EL (cell line): ENCODE measurements at regions not wholly inside any gene's neighbourhood (a gene's known extent, or its start where the extent isn't known, plus 50 kb on each side); places are given as distances from the start of the nearest gene placed in this dataset.

ENCODE experiments used
- DNase-seq: peaks from one replicate; pipeline ENCODE4 v3.0.0-alpha.2; 2016

DNA sequence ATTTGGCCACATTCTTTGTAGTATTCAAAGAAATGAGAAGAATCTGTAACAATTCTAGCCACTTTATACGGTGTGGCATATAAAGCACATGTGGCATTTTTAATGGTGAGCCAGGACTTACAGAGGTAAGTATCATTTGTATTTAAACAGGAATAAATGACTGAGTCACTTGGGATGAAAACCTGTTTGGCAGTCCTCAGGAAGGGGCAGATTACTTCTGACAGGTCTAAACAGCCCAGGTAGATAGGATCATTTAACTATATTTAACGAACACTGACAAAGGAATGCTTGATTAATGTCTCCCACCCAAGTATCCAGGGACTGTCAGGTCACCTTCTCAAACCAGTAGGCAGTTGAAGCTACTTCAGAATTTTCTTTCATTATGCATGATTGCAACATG lies 241.5 kb upstream of the SATB1 start:
- no peak for DNase-seq

DNA sequence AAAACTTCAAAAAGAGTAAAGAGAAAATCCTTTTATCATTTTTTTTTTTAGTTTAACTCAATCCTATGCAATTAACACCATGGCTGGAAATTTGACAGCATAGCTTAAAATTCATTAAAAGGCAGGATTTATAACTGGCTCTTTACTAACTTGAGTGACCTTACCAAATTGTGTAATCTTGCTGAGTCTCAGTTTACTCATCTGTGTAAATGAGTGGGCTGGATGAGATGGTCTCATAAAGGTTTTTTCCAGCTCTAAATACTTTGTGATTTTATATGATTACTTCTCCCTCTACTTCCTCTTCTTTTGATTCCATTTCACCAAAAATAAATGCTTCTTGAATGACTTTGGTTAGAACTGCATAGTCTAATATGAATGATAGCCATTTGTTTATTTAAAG lies 234.9 kb upstream of the SATB1 start:
- no peak for DNase-seq

DNA sequence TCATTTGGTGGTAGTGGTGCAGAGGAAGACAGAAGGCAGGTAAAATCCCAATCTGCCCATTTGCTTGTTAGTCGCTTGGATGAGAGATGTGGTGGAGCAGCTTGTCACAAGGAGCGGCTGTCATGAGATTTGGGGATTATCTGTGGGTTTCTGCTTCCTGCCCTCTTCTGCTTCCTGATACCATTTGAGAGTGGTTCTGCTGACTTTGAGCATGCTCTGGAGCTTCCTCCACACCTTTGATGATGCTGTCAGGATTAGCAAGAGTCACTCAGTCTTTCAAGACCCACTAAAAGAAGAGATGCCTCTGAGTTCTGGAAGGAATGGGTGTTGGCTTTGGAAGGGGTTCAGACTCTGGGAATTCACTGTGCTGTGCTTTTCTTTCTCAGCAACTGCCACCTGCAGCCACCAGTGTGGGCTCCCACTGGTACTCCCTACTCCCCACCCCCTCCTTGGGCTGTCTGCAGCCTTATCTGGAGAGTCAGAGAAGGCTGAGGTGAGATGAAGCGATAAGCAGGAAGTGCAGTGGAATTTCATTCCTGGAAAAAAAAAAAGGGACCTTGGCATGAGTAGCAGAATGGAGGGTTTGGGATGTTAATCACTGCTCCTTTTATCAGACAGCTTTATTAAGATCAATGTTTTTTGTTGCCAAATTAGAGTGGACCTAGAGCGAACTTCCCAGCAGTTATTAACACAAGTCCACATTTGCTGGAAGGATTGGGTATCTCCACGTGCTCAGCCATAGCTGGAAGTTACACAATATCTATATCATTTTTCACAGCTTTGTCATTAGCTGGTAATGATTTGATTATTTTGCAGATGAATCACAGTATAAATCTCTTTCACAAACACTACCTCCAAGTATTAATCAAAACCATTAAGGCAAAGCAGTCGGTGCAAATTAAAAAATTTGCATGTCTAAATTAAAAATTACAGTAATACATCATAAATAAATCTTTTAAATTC lies 233.0 kb upstream of the SATB1 start:
- DNase-seq, result no peak

DNA sequence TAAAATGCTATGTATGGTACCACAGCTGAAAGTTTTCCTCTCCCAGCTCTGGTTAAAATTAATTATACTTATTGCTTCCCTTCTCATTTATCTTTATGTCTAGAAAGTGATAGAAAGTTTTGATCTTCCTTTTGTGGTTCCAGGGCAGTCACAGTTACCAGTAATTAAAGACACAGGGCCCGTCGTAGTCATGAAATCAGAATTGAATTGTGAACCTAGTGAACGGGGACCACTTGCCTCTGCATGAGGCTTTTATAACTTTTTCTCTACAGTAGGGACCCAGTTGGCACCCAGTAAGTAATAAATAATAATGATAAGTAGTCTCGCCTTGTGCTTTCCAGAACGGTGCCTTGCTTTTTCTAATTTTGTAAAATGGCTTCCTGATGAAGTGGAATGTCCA lies 231.7 kb upstream of the SATB1 start:
- no peak for DNase-seq

DNA sequence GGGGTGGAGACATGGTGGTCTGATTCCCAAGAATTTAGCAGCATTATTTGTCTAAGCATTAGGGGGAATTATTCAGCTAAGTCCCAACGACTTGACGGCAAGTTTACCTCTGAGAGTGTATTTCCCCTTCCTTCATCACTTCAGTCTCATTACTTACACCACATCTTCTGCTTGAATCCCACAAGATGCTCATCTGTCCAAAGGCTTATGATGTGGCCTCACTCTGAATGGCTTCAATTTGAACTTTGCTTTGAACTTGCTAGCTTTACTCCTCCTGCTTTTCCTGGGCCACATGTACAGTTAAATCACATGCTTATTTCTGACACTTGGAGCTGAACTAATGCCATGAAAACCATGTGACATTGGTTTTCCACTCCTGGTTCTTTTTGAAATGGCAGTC lies 231.3 kb upstream of the SATB1 start:
- no peak for DNase-seq

DNA sequence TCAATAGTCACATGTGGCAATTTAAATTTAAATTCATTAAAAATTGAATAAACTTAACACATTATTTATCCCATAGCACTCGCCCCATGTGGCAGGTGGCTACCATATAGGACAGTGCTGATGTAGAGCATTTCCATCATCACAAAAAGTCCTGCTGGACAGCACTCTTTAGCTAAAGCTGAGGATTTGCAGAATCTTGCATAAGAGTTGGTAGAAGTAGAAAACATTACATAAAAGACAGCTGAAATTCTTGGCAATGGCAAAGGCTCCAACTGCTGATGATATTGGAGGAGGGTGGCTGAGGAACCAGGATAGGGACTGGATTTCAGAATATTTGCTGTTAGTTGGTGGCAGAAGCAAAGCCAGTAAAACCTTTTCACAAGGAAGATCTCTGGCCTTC lies 230.7 kb upstream of the SATB1 start:
- no peak for DNase-seq

DNA sequence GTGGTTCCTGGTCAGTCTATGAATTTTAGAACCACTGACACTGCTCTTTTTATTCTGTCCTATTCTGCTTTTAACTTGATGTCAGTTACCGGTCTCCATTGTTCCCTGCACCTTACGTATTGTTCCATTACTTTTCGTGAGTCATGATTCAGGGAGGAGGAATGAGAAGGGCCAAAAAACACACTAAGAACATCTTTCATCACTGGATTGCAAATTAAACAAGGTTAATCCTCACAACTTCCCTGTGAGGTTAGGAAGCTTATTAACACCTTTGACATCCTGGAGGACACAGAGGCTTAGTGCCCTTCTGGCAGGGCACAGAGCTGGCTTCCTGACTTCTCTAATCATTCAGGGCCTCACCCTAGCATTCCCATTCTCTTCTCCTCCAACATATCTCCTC lies 227.6 kb upstream of the SATB1 start:
- DNase-seq, result no peak

DNA sequence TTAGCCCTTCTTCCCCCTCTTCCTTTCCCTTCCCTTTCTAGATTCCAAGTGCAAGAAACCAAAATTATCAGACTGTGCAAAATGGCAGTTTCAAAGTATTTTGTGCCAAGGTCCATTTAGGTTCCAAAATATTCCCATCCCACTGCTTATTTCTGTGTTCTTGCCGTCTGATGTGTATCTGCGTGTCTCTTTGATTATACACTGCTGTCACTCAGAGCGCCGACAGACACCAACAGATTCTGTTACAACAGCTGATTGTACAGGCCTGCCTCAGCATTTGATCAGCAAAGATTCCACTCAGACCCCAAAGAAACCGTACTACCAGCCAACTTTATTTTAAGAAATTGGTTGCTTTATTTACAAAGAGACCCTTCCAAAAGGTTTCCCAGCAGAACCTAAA lies 225.6 kb upstream of the SATB1 start:
- DNase-seq, result no peak

DNA sequence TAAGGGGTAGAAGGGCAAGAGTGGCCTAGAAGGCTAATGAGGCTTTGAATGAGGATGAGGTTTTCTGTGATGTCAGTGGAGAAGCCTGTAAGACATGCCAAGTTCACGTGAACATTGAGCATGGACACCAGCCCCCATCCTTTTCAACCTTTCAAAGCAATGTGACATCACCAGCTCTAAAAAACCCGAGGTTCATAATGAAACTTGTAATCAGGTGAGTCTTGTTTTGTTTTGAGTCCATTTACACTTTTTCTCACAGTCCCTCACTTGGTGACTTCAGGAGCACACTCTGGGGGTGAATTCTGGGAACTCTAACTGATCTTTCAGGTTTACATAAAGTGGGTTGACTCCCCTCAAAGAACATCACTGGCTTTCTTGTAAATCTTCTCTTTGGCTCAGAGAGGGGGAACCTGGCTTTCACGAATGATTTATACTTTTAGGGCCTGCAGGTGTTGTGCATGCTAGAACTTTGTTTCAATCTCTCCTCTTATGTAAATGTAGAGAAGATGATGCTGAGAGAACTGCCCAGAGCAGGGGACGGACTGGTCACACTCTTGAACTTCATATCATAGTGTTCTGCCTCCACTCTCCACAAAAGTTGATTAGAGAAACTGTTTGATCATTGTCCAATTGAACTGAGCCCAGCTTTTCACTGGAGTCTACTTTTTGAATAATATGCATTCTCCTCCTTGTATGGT lies 224.7 kb upstream of the SATB1 start:
- no peak for DNase-seq

DNA sequence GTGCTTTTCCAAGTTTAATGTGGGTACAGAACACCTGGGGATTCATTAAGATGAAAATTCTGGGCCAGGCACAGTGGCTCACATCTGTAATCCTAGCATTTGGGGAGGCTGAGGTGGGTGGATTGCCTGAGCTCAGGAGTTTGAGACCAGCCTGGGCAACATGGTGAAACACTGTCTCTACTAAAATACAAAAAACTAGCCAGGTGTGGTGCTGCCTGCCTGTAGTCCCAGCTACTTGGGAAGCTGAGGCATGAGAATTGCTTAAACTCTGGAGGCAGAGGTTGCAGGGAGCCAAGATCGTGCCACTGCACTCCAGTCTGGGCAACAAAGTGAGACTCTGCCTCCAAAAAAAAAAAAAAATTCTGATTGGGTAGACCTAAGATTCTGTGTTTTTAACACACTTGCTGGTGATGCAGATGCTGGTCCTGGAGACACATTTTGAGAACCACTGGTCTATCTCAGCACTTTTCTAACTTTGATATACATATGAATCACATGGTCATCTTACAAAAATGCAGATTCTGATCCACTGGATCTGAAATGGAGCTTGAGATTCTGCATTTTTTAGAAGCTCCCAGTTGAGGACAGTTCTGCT lies 223.8 kb upstream of the SATB1 start:
- no peak for DNase-seq

DNA sequence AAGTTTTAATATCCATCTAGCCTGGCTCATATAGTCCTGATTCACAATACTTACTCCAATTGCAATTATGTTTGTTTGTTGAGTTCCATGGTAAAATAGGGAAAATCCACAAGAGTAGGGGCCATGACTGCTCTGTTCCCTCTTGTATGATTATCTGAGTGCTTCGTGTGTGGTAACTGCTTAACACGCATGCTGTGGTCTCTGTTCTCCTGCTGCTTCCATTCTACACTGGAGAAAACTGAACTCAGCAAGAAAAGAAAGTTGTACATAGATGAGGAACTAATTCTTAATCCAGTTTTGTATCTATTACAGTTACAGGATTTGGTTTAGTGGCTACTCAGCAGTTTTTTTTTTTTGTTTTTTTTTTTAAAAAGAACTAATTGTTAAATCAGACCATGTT lies 223.0 kb upstream of the SATB1 start:
- no peak for DNase-seq

DNA sequence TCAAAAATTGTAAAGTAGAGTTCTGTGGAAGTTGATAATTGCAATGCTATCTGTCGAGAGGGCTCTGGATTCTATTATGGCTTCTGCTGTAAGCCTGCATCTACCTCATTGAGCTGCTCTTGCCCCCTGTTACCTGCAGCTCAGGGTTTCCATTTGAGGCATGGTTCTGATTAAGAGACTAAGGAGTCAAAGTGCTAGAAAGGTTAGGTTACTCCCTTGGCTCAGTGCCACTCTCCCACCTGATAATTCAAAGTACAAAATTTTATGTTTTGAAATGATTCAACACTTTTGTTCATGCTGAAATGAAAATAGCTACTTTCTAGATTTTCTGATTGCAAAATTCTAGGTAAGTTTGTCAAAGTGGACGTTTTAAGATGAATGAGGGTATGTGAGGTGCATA lies 220.5 kb upstream of the SATB1 start:
- no peak for DNase-seq

DNA sequence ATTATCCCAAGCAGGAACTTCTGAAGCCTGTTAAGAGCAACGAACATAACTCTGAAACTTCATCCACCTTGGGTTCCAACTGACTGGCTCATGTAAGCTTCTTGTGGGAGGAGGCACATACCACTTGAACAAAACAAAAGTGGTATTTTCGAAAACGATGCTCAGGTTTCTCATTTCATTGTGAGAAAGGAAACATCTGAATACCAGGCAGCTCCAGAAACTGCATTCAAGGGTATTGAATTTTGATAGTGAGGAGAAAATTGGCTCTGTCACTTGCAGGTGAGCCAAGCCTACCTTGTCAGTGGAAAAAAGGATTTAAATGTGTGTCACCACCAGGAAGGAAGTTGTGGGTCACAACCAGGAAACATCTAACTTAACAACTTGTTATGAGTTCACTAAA lies 218.1 kb upstream of the SATB1 start:
- no peak for DNase-seq

DNA sequence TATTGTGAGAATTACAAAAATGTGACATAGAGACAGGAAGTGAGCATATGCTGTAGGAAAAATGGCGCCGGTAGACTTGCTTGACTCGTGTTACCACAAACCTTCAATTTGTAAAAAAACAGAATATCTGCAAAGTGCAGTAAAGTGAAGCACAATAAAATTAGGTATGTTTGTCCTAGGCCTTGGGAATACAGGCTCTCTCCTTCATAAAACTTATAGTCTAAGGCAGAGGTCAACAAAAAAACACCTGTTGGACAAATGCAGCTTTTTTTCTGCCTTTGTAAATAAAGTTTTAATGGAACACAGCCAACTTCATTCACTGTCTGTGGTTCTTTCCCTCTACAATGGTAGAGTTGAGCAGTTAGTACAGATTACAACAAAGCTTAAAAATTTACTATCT lies 216.8 kb upstream of the SATB1 start:
- no peak for DNase-seq

DNA sequence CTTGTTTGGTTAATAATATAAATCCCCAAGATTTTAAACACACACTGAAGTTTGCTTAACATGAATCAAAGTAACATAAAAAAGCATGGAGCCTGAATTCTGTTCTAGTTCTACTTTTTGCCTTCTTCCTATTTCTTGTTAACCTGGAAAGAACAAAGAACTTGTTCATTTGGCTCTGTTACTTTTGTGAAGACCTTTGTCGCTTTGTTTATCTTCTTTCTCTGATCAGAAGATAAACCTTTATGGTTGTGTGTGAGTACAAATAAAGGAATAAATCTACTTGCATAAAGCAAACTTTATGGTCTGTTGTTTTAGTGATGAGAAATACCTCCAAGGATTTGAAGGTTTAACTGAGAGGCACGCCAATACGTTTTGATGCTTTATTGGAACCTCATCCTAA lies 210.1 kb upstream of the SATB1 start:
- no peak for DNase-seq

DNA sequence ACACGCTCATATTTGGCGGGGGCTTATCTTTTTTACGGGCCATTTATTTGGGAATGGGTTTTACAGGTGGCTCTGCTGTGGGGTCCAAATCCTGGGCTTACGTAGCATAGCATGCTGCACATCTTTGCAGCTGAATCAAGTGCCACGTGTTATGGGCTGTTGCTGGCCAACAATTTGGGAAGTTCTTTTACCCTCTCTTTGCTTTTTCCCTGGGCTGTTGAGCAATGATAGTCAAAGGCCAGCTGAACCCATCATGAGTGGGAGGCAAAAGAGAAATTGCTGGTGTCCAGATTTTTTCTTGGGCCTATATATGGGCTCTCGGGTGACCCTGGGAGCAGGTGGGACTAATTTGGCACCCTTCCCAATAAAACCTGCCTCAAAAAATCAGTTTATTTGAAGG lies 209.3 kb upstream of the SATB1 start:
- no peak for DNase-seq

DNA sequence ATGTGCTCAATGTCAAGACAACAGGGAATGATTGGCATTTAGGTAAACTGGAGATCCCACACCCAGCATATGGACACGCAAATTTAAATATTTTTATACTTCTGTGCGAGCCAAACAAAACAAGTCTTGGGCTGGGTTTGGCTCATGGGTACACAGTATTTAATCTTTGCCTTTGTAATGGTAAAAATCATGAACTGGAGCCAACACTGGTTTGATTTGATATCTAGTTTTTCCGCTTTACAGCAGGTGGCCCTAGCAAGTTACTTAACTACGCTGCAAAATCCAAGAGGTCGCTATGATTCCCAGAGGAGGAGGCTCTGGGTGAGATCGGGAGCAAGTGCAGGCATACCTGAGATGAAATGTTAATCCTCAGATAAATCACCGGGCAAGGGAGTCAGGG lies 207.9 kb upstream of the SATB1 start:
- DNase-seq, result no peak

DNA sequence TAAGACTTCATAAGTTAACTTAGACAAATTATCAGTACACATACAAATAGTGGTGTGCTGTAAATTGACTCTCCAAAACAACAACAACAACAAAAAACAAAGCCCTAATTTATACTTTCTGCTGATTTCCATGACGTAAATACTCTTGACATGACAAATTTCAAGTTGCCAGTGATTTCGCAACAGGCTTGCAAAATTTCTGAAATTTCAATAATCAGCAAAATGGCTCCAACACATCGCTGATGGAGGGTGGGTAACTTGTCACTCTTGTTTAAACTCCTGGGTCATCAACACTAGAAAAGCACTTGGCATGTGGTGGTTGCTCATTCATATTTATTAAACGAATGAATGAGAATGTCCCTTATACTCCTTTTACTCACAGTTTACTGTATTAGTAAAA lies 205.2 kb upstream of the SATB1 start:
- no peak for DNase-seq

DNA sequence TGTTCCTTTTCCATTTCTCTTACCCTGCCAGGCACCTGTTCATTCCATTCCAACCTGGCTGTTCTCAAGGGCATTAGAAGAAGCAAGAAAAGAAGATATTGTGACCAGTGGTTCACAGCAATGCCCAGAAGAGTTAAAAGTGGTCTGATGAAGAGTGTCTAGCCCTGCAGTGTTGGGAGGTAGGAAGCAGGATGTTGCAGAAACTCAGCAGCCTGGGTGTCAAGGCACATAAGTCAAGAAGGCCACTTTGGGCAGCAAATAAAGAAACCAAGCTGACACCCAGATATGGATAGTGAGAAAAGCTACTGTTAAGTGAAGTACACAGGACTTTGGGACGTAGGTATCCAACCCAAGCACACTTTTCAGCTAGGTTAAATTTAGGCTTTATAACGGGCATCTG lies 199.9 kb upstream of the SATB1 start:
- DNase-seq, result no peak

DNA sequence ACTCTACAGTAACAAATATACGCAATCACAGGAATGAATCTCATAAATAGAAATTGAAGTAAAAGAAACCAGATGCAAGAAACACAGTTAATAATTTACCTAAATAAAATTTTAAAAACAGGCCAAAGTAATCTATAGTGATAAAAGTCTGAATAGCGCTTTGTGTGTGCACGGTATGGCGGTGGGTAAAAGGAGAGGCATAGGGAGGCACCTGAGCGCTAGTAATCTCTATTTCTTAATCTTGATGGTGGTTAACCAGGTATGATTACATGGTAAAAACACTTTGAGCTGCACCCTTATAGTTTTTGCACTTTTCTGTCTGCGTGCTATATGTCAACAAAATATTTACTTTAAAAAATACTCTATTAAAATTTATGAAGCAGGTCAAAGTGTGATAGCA lies 198.1 kb upstream of the SATB1 start:
- DNase-seq, result no peak

DNA sequence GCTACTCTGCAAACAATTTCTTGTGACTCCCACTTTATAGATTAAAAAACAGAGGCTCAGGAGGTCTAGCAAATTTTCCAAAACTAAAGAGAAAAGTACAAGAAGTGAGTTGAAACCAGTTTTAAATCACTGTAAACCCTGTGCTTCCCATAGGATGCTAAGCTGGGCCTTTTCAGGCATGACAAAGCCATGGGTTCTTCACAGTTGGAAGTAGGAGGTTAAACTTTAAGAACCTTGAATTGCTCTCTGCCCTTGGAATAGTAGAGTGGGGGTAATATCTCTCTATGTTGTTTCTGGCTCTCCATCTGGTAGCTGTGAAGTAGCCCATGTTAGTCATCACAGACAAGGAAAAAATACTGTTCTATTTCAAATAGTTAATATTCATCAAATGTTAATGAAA lies 193.6 kb upstream of the SATB1 start:
- DNase-seq, result no peak

DNA sequence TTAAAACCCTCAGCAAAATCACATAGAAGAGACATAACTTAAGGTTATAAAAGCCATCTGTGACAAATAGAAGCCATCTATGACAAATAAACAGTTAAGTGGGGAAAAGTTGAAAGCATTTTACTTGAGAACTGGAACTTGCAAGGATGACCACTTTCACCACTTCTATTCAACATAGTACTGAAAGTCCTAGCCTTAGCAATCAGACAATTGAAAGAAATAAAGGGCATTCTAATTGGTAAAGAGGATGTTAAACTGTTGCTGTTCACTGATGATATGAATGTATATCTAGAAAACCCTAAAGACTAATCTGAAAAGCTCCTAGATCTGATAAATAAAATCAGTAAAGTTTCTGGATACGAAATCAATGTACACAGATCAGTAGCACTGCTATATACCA lies 186.9 kb upstream of the SATB1 start:
- DNase-seq, result no peak

DNA sequence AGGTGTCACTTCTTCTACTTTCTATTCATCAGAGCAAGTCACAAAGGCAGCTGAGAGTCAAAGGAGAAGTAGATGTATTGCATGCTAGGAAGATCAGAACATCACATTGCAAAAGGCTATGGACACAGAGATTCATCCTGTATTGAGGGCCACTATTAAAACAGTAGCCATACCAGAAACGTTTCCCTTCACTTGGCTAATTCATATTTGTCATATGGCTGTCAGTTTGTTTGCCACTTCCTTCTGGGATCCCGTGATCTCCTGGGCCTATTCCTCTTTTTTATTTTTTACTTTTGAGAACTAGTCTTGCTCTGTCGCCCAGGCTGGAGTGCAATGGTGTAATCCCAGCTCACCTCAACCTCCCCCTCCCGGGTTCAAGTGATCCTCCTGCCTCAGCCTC lies 184.0 kb upstream of the SATB1 start:
- DNase-seq, result no peak

DNA sequence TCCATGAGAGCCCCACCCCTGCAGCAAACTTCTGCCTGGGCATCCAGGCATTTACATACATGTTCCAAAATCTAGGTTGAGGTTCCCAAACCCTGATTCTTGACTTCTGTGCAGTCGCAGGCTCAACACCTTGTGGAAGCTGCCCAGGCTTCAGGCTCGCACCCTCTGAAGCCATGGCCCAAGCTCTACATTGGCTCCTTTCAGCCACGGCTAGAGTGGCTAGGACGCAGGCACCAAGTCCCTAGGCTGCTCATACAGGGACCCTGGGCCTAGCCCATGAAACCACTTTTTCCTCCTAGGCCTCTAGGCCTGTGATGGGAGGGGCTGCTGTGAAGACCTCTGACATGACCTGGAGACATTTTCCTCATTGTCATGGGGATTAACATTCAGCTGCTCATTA lies 172.8 kb upstream of the SATB1 start:
- DNase-seq, result no peak
